GM21723 (cell line): ENCODE measurements at regions not wholly inside any gene's neighbourhood (a gene's known extent, or its start where the extent isn't known, plus 50 kb on each side); places are given as distances from the start of the nearest gene placed in this dataset.
"Not testable (repeated sequence)": the region's sequence is repeated elsewhere in the genome, so short reads cannot be mapped to it uniquely, and the experiment has no call there.

Source experiments
- ATAC-seq: cut with Tn5 transposase; IDR thresholded peaks from one replicate; pipeline ENCODE4 v1.9.1; 2021; ENCODE audit warnings: mild to moderate bottlenecking, moderate library complexity; ENCODE audit not compliant: unreplicated experiment

DNA sequence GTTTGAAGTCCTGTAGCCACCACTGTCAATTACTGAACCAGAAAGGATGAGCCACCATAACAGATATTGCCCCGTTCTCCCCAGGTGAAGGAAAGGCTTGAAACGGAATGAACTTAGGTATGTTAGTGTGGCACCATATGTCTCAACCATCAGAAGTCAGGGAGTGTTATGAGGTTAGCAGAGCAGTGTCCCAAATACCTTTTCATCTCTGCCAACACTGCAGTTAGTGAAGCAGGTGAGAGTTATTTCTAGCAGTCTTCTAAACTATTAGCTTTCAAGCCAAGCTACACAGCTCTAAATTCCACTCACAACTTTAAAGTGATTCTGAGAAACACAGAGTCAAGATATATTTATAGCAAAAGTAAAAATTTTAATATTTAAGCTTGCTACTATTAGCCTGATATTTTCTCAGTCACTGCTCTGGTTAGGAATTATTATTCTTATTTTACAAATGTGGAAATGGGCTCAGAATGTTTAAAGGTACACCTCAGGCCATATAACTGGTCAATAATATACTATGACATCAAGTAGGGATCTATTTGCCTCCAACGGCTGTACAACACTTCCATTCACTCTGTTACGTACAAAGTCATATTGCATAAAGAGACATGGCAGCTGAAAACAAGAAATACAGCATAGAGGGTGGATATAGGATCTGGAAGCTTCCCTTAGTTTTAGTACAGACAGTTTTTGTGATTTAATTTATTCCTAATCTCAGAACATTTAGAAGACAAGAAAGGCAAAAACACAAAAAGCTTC lies 1527.1 kb upstream of the PRR20A start:
- ATAC-seq, result no peak

GRCh38 chr13:55615081-55615480 lies 1525.6 kb upstream of the PRR20A start:
- no peak for ATAC-seq

- ATAC-seq, result no peak
These were observed 1523.5 kb upstream of the PRR20A start for GRCh38 chr13:55617241-55617640.

- no peak for ATAC-seq
These were observed 1513.5 kb upstream of the PRR20A start for GRCh38 chr13:55627221-55627620.

GRCh38 chr13:55632402-55632801 lies 1508.3 kb upstream of the PRR20A start:
- ATAC-seq, result no peak

GRCh38 chr13:55649485-55649884 lies 1491.2 kb upstream of the PRR20A start:
- no peak for ATAC-seq

DNA sequence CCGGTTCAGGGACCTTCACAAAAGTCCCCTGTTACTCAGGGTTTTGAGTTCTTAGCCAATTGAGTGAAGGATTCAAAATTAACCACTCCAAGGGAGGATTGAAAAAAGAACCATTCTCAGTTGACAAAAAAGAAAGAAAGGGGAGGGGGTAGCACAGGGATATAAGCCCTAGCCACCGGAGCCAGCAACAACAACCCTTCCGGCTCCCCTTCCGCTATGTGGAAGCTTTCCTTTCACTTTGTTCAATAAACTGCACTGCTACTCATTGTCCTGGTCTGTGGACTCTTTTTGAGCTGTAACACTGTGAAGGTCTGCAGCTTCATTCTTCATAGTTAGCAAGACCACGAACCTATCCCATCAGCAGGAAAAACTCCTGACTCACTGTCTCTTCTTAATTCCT lies 1488.1 kb upstream of the PRR20A start:
- no peak for ATAC-seq

DNA sequence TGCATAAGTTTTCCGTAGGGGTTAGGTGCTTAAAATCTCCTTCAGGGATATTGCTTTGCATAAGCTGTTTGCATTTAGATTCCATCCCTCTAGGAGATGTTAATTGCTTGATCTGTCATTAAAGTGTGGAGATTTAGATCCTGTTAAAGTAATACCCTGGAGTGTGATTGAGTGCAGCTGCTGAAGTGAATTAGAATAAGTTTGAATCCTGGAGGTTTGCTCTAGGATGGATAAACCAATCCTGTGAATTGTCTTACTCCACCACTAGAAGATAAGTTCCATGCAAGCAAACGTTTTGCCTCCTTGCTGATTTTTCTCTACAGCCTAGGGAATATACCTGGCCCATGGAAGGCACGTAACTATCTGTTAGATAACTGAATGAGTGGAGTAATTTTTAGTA lies 1487.2 kb upstream of the PRR20A start:
- no peak for ATAC-seq

DNA sequence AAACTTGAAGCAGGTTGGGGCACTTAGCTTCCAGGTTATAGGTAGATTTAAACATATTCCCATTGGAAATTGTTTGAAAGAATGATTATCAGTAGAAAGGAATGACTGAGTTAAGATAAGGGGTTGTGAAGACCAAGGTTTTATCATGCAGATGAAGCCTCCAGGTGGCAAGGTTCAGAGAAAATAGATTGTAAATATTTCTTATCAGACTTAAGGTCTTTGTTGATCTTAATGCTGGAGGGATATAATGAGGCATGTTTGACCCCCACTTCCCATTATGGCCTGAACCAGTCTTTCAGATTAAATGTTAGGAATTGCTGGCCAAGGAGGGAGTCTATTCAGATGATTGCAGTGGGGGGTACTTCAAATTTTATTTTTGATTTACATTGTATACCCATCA lies 1486.5 kb upstream of the PRR20A start:
- no peak for ATAC-seq

DNA sequence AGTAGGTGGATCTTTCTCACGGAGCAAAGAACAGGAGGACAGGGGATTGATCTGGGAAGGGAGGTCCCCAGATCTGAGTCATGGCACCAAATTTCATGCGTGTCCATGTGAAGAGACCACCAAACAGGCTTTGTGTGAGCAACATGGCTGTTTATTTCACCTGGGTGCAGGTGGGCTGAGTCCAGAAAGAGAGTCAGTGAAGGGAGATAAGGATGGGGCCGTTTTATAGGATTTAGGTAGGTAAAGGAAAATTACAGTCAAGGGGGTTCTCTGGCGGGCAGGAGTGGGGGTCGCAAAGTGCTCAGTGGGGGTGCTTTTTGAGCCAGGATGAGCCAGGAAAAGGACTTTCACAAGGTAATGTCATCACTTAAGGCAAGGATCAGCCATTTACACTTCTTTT lies 1480.5 kb upstream of the PRR20A start:
- ATAC-seq, result not testable (repeated sequence)

DNA sequence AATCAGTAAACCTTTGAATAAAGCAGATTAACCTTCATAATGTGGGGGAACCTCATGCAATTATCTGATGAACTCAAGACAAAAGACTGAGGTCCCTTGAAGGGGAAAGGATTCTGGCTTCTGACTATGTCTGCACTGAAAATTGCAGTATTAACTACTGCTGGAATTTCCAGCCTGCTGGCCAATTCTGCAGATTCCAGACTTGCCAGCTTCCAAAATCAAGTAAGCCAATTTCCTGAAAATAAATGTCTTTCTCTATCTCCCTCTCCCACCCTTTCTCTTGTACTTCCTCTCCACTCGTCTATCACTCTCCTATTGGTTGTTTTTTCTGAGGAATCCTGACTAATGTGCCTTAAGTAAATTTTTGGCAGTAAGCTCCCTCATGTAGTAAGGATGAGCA lies 1479.9 kb upstream of the PRR20A start:
- ATAC-seq, result no peak

DNA sequence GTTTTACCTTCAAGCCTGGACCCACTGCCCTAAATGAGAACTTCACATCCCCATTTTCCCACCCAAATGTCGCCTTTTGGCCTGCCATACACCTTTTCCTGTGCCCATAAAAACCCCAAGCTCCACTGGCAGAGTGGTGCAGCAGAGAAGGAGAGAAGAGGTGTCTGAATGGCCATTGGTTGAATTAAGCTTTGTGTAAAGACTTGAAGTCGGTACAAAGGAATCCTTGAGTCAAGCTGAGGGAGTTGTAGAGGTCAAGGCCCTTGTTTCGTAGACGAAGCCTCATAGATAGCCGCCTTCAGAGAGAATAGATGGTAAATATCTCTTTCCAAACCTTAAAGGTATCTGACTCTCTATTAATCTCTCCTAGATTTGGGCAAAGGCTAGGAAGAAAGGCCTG lies 1479.2 kb upstream of the PRR20A start:
- no peak for ATAC-seq

DNA sequence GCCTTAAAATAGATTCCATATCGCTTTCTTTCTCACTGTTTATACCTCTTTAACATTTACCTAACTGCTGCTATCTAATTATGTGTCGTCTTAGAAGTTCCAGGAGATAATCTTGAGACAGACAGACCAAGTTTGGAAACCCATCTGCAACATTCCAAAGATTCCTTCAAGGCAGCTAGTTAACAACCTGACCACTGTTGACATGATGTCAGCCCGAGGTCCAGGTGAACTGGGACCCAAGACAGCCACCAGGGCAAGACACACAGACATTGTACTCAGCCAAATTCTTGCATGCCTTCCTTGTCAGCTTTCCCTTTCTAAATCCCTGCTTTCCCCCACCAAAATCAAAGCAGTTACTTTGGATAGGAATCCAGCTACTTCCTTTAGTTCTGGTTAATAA lies 1476.5 kb upstream of the PRR20A start:
- ATAC-seq, result no peak

- no peak for ATAC-seq
These were observed 1471.7 kb upstream of the PRR20A start for GRCh38 chr13:55669051-55669450.

DNA sequence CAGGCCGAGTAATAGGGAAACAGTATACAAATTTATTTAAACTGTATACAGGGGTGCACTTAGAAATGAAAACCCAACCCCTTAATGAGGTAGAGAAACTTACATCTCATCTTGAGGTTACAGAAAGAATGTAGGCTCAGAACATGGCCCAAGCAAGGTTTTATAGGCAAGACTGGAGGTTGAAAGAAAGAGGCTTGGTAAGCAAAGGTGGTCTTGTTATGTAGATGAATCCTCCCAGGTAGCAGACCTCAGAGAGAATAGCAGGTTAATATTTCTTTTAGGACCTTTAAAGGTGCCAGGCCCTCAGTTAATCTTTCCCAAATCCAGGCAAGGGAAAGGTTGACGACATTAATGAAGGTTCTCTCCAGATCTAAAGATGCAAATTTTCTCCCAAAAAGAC lies 1466.8 kb upstream of the PRR20A start:
- no peak for ATAC-seq

DNA sequence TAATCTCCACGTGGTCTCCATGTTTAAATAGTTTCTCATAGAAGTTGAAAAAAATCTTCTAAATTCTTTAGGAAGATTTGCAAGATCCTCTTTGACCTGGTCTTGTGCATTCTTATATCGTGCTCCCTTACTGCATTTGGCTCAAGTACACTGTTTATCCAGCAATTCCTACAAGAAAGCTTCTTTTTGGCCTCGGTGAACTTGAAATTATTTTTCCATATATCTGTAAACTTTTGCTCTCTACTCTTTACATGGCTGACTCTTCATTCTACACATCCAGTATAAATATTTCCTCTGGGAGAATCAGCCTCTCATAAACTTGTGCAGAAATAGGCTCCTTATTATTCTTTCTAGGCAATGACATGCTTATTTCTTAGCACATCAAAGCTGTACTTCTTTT lies 1457.9 kb upstream of the PRR20A start:
- ATAC-seq, result no peak

DNA sequence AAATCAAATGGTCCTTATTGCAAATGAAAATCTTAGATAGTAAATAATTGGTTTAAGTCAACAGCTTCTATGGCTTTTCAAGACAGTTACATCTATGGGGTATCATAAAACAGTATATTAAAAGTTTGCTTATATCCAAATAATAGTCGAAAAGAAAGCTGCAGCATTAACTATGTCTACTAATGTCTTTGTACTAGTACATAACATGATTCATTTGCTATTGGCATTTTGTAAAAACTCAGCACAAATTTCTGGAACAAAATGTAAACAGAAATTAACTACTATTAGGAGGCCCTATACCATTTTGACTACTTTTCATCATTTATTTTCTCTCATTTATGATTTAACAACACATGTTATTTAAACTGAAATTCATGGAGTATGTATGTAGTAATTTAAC lies 1435.2 kb upstream of the PRR20A start:
- no peak for ATAC-seq

DNA sequence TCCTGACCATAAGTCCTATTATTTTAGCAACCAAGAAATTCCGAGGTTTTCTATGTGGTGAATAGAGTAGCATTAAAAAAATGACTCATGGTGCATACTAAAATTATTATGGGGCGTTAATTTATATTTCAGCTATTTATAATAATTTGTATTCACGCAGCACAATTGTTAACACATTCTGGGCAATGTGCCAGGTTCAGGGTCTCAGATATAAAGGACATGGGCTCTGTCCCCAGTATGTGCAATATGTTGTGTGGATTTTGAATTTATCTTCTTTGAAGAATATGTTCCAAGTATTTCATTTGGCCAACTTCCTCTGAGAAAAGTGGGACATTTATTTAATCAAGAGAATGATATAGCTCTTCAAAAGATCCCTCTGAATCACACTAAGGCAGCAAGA lies 1434.7 kb upstream of the PRR20A start:
- ATAC-seq, result no peak

GRCh38 chr13:55714120-55714519 lies 1426.6 kb upstream of the PRR20A start:
- no peak for ATAC-seq

- no peak for ATAC-seq
These were observed 1413.0 kb upstream of the PRR20A start for GRCh38 chr13:55727683-55728082.

- ATAC-seq, result no peak
These were observed 1412.5 kb upstream of the PRR20A start for GRCh38 chr13:55728247-55728646.

GRCh38 chr13:55745828-55746227 lies 1394.9 kb upstream of the PRR20A start:
- no peak for ATAC-seq

DNA sequence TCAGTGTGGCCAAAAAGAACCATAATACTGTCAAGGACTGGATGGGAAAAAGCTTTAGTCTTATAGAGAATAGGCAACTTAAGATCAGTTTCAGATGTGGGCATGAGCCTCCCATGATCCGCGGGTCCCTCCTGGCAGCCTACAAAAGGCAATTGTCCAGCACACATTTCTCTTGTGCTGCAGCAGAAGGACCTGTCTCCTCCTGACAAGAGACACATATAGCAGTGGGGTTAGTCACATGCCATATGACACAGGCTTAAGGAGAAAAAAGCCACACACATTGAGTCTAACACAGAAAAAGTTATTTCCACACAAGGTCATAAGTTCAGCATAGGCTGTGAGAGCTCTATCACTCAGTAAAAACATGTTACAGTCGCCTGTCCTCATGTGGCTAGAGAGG lies 1378.7 kb upstream of the PRR20A start:
- ATAC-seq, result no peak
